Upper lobe of right lung (tissue), 1 donor: ENCODE measurements at regions not wholly inside any gene's neighbourhood (a gene's known extent, or its start where the extent isn't known, plus 50 kb on each side); places are given as distances from the start of the nearest gene placed in this dataset.

Source experiments
- ATAC-seq: fragments of 200-7000 bp; cut with Tn5 transposase; one replicate; pipeline ENCODE4 v1.9.1; 2020; ENCODE audit warnings: mild to moderate bottlenecking, moderate library complexity
- DNase-seq: peaks from one replicate; pipeline ENCODE4 v3.0.0-alpha.2; 2020
- H3K27ac ChIP-seq: fragments of 200-600 bp; one replicate; pipeline ENCODE4 v1.8.0; 2022
- H3K27me3 ChIP-seq: fragments of 200-600 bp; one replicate; pipeline ENCODE4 v1.8.0; 2022; ENCODE audit warnings: mild to moderate bottlenecking
- H3K36me3 ChIP-seq: fragments of 200-600 bp; one replicate; pipeline ENCODE4 v1.8.0; 2022
- H3K4me1 ChIP-seq: fragments of 200-600 bp; one replicate; pipeline ENCODE4 v1.8.0; 2022
- H3K4me3 ChIP-seq: fragments of 200-600 bp; one replicate; pipeline ENCODE4 v1.8.0; 2022; ENCODE audit warnings: mild to moderate bottlenecking
- H3K9me3 ChIP-seq: fragments of 200-600 bp; one replicate; pipeline ENCODE4 v1.8.0; 2022
- CTCF ChIP-seq: fragments of 200-600 bp; IDR thresholded peaks from one replicate; pipeline ENCODE4 v1.8.0; 2022; ENCODE audit warnings: antibody characterized with exemption
- intact Hi-C: fragments of 100-400 bp; cut with DNase I; formaldehyde crosslinking; loops from one replicate; pipeline ENCODE4 v1.11.0; 2022
- donor health status: DM: no; HTN: yes; CAD: no; lungs with severe emphysema.

- Histone ChIP-seq H3K9me3 (no peaks in the 10 kb centered on the region), H3K27ac (no peak overlapping the region), H3K4me1 (peaks cover 4% of the 10 kb centered on the region), H3K27me3 (no peaks in the 10 kb centered on the region), H3K4me3 (no peak overlapping the region), H3K36me3 (no peaks in the 10 kb centered on the region)
- no peak for TF ChIP-seq CTCF
- DNase-seq, result no peak
- no peak for ATAC-seq
- intact Hi-C loops, result no loop called here
Observed at GRCh38 chr12:69161829-69162228, 77.5 kb upstream of the CPSF6 start.

- no peak for TF ChIP-seq CTCF
- H3K27ac ChIP-seq, result no peak overlapping the region
- intact Hi-C loops, result no loop called here
Observed at GRCh38 chr12:69163681-69164362, 75.5 kb upstream of the CPSF6 start.

GRCh38 chr12:69167648-69168165, 71.7 kb upstream of the CPSF6 start:
- Histone ChIP-seq H3K4me3 (no peak overlapping the region), H3K36me3 (no peaks in the 10 kb centered on the region), H3K27ac (no peak overlapping the region), H3K27me3 (no peaks in the 10 kb centered on the region), H3K9me3 (no peaks in the 10 kb centered on the region), H3K4me1 (no peaks in the 10 kb centered on the region)
- intact Hi-C loops, result no loop called here
- no peak for DNase-seq
- no peak for ATAC-seq
- no peak for TF ChIP-seq CTCF

More at GRCh38 chr12:69163681-69164362, 75.5 kb upstream of the CPSF6 start:
- ATAC-seq, result no peak
- no peak overlapping the region for H3K4me3 ChIP-seq
- H3K4me1 ChIP-seq, result no peaks in the 10 kb centered on the region
- no peaks in the 10 kb centered on the region for H3K27me3 ChIP-seq
- H3K36me3 ChIP-seq, result no peaks in the 10 kb centered on the region
- no peak for DNase-seq
- H3K9me3 ChIP-seq, result no peaks in the 10 kb centered on the region

GRCh38 chr12:69168363-69168762, 71.0 kb upstream of the CPSF6 start:
- DNase-seq, result no peak
- H3K36me3 ChIP-seq, result no peaks in the 10 kb centered on the region
- no peak for TF ChIP-seq CTCF
- H3K4me1 ChIP-seq, result no peaks in the 10 kb centered on the region
- no peak overlapping the region for H3K4me3 ChIP-seq
- no peak overlapping the region for H3K27ac ChIP-seq
- intact Hi-C loops, result no loop called here
- H3K27me3 ChIP-seq, result no peaks in the 10 kb centered on the region
- ATAC-seq, result no peak
- no peaks in the 10 kb centered on the region for H3K9me3 ChIP-seq

- H3K36me3 ChIP-seq, result no peaks in the 10 kb centered on the region
- no peaks in the 10 kb centered on the region for H3K4me1 ChIP-seq
- DNase-seq (no peak), ATAC-seq (no peak)
- H3K27me3 ChIP-seq, result no peaks in the 10 kb centered on the region
- no peak overlapping the region for H3K4me3 ChIP-seq
- no peaks in the 10 kb centered on the region for H3K9me3 ChIP-seq
- TF ChIP-seq CTCF, result no peak
- no peak overlapping the region for H3K27ac ChIP-seq
- intact Hi-C loops, result no loop called here
Observed at GRCh38 chr12:69168828-69169227, 70.5 kb upstream of the CPSF6 start.
